ENCODE measurements at regions not wholly inside any gene's neighbourhood (a gene's known extent, or its start where the extent isn't known, plus 50 kb on each side); places are given as distances from the start of the nearest gene placed in this dataset.

DNA sequence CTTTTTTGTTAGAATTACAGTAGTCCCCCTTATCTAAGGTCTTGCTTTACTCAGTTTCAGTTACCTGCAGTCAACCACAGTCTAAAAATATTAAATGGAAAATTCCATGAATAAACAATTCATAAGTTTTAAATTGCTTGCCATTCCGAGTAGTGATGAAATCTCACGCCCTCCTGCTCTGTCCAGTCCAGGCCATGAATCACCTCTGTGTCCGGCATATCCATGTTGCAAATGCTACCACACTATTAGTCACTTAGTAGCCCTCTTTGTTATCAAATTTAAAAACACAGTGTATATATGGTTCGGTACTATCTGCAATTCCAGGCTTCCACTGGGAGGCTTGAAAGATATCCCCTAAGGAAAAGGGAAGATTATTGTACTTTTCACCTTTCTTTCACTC is 164.6 kb upstream of the FAM83B start:
- H3K27ac ChIP-seq (ENCODE audit: low read depth): no peak overlapping the region
- no peaks in the 10 kb centered on the region for H3K9me3 Mint-ChIP-seq
- H3K4me2 ChIP-seq: no peak overlapping the region
- no peak overlapping the region for H3K4me3 ChIP-seq
- no peaks in the 10 kb centered on the region for H3K4me1 Mint-ChIP-seq
- TF ChIP-seq, protein P1, sequence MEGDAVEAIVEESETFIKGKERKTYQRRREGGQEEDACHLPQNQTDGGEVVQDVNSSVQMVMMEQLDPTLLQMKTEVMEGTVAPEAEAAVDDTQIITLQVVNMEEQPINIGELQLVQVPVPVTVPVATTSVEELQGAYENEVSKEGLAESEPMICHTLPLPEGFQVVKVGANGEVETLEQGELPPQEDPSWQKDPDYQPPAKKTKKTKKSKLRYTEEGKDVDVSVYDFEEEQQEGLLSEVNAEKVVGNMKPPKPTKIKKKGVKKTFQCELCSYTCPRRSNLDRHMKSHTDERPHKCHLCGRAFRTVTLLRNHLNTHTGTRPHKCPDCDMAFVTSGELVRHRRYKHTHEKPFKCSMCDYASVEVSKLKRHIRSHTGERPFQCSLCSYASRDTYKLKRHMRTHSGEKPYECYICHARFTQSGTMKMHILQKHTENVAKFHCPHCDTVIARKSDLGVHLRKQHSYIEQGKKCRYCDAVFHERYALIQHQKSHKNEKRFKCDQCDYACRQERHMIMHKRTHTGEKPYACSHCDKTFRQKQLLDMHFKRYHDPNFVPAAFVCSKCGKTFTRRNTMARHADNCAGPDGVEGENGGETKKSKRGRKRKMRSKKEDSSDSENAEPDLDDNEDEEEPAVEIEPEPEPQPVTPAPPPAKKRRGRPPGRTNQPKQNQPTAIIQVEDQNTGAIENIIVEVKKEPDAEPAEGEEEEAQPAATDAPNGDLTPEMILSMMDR (conservative IDR thresholded peaks at IDR 0.05; ENCODE audit: low read depth in 2 of 2): no peak
- TF ChIP-seq ETS1 (IDR thresholded peaks at IDR 0.05) (no peak), EZH2phosphoT487 (IDR thresholded peaks at IDR 0.05; ENCODE audit: unreplicated experiment) (no peak), ZNF331 (CRISPR knock-in tag; IDR thresholded peaks at IDR 0.05; ENCODE audit: low read depth) (no peak), ZNF462 (CRISPR knock-in tag; IDR thresholded peaks at IDR 0.05) (no peak), STAT1 (IDR thresholded peaks at IDR 0.05; ENCODE audit: unreplicated experiment) (no peak), ZNF114 (CRISPR knock-in tag; IDR thresholded peaks at IDR 0.05) (no peak), POLR2AphosphoS5 (IDR thresholded peaks at IDR 0.05; ENCODE audit: low read depth) (no peak), JUNB (IDR thresholded peaks at IDR 0.05; ENCODE audit: unreplicated experiment) (no peak)
- no peaks in the 10 kb centered on the region for H3K4me1 ChIP-seq (ENCODE audit: insufficient read depth)
- peaks cover 26% of the 10 kb centered on the region for H3K27me3 ChIP-seq (ENCODE audit: insufficient read depth)
- H3F3A ChIP-seq (replicated peaks; ENCODE audit: low read depth): no peaks in the 10 kb centered on the region
- H3K36me3 ChIP-seq (ENCODE audit: insufficient read depth): no peaks in the 10 kb centered on the region
- DNase-seq (ENCODE audit: low spot score) (no peak), ATAC-seq (no peak)
- H3K27me3 Mint-ChIP-seq (ENCODE audit: insufficient read depth, low read depth, poor library complexity): peaks cover 9% of the 10 kb centered on the region
- no peaks in the 10 kb centered on the region for H3K79me2 ChIP-seq (replicated peaks; ENCODE audit: insufficient read depth)
- peaks cover 3% of the 10 kb centered on the region; the same call in 1 of the 2 replicates for H4K20me1 ChIP-seq (replicated peaks; ENCODE audit: insufficient read depth)
- H3K4me3 Mint-ChIP-seq: no peak overlapping the region
- H3K9me2 ChIP-seq (ENCODE audit: insufficient read depth): no peaks in the 10 kb centered on the region
- H3K27ac Mint-ChIP-seq: no peak overlapping the region
- H3K36me3 Mint-ChIP-seq (ENCODE audit: low read depth): no peaks in the 10 kb centered on the region
- no peak overlapping the region for H2AFZ ChIP-seq
